Osteoblast (primary cell): ENCODE measurements at regions not wholly inside any gene's neighbourhood (a gene's known extent, or its start where the extent isn't known, plus 50 kb on each side); places are given as distances from the start of the nearest gene placed in this dataset.

Experiments used
- DNase-seq: peaks from one replicate; pipeline ENCODE4 v3.0.0; 2011; ENCODE audit warnings: low spot score, mixed read lengths; ENCODE audit not compliant: insufficient read length; ENCODE audit errors: missing footprints
- H2AFZ ChIP-seq: 2 replicates; pipeline ENCODE4 v1.6.0; 2011; ENCODE audit warnings: mild to moderate bottlenecking, low read length
- H3K27ac ChIP-seq: 2 replicates; pipeline ENCODE4 v1.5.1; 2011; ENCODE audit warnings: mild to moderate bottlenecking, low read depth, low read length, moderate library complexity
- H3K27me3 ChIP-seq: 2 replicates; pipeline ENCODE4 v1.6.0; 2012; ENCODE audit warnings: mild to moderate bottlenecking, control low read depth, inconsistent platforms, low read length, moderate library complexity; ENCODE audit not compliant: insufficient read depth
- H3K36me3 ChIP-seq: 2 replicates; pipeline ENCODE4 v1.5.1; 2011; ENCODE audit warnings: mild to moderate bottlenecking, low read length, control low read depth, moderate library complexity; ENCODE audit not compliant: insufficient read depth
- H3K4me1 ChIP-seq: 2 replicates; pipeline ENCODE4 v1.5.1; 2011; ENCODE audit warnings: mild to moderate bottlenecking, low read length, control low read depth, moderate library complexity; ENCODE audit not compliant: insufficient read depth
- H3K4me2 ChIP-seq: 2 replicates; pipeline ENCODE4 v1.6.0; 2011; ENCODE audit warnings: mild to moderate bottlenecking, low read length; ENCODE audit not compliant: insufficient read depth
- H3K4me3 ChIP-seq: fragments of 200-600 bp; sonication (generic); 3 replicates; pipeline ENCODE4 v1.5.1; 2012; ENCODE audit warnings: mild to moderate bottlenecking, low read length, inconsistent platforms; ENCODE audit not compliant: insufficient read depth
- H3K79me2 ChIP-seq: 2 replicates; pipeline ENCODE4 v1.6.0; 2012; ENCODE audit warnings: mild to moderate bottlenecking, low read length, control low read depth, inconsistent platforms; ENCODE audit not compliant: insufficient read depth
- H3K9me3 ChIP-seq: 2 replicates; pipeline ENCODE4 v1.5.1; 2011; ENCODE audit warnings: low read depth, low read length, control low read depth
- H4K20me1 ChIP-seq: 2 replicates; pipeline ENCODE4 v1.6.0; 2012; ENCODE audit warnings: mild to moderate bottlenecking, low read length, control low read depth; ENCODE audit not compliant: insufficient read depth
- TF ChIP-seq, protein P1 (sequence below): IDR thresholded peaks from 2 replicates; pipeline ENCODE4 v1.5.1; 2011; ENCODE audit warnings: mild to moderate bottlenecking, low read depth, low read length, moderate library complexity; ENCODE audit errors: extremely low read depth

GRCh38 chr1:185528084-185528676, 206.0 kb upstream of the HMCN1 start:
- TF ChIP-seq, protein P1, sequence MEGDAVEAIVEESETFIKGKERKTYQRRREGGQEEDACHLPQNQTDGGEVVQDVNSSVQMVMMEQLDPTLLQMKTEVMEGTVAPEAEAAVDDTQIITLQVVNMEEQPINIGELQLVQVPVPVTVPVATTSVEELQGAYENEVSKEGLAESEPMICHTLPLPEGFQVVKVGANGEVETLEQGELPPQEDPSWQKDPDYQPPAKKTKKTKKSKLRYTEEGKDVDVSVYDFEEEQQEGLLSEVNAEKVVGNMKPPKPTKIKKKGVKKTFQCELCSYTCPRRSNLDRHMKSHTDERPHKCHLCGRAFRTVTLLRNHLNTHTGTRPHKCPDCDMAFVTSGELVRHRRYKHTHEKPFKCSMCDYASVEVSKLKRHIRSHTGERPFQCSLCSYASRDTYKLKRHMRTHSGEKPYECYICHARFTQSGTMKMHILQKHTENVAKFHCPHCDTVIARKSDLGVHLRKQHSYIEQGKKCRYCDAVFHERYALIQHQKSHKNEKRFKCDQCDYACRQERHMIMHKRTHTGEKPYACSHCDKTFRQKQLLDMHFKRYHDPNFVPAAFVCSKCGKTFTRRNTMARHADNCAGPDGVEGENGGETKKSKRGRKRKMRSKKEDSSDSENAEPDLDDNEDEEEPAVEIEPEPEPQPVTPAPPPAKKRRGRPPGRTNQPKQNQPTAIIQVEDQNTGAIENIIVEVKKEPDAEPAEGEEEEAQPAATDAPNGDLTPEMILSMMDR, result no peak
- Histone ChIP-seq H3K27ac (no peak overlapping the region), H3K79me2 (no peaks in the 10 kb centered on the region), H4K20me1 (no peaks in the 10 kb centered on the region), H3K27me3 (no peaks in the 10 kb centered on the region), H3K4me1 (no peaks in the 10 kb centered on the region), H3K9me3 (no peaks in the 10 kb centered on the region), H3K4me3 (no peak overlapping the region), H2AFZ (no peak overlapping the region), H3K36me3 (no peaks in the 10 kb centered on the region), H3K4me2 (no peak overlapping the region)
- DNase-seq, result no peak

DNA sequence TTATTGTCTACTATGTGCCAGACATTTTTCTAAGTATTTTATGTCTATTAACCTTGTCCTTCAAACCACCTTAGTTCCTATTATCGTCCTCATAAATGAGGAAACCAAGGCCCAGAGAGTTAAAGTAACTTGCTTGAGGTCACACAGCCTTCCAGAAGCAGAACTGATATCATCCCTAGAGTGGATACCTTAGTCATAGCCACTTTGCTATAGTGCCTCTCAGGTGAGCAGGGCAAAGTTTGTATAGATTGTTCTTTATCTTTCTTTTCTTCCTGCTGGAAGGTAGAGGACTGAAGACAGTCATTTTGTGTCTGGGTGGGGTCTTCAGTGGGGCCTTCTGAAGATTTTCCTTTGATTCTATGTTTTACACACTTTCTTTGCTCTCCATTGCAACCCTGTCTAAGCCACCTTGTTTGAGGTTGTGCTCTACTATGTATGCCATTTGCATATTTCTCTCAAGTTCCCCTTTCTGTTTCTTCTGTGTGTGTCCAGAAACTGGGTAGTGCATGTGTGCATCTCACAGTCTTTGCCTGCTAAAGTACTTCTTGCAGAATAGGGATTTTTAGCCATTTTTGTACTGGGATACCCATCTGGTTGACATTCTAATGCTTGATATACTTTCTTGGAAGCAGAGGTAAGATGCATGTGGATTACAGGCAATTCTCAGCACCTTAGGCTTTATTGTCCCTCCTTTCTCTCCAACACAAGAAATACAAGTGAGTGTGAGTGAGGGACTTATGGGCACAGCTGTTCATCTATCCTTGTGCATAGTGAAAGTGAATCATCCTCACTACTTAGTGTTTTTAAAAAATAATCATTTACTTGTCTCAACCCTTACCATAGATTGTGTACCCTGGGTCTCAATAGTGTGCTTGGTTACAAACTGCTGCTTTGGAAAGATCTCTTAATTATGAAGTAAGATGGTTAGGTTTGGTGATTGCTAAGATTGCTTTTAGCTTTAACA, 207.6 kb upstream of the HMCN1 start:
- Histone ChIP-seq H3K4me1 (no peaks in the 10 kb centered on the region), H3K9me3 (no peaks in the 10 kb centered on the region), H4K20me1 (no peaks in the 10 kb centered on the region), H3K4me2 (no peak overlapping the region), H3K36me3 (no peaks in the 10 kb centered on the region), H3K4me3 (no peak overlapping the region), H3K79me2 (no peaks in the 10 kb centered on the region), H3K27ac (no peak overlapping the region), H2AFZ (no peak overlapping the region), H3K27me3 (no peaks in the 10 kb centered on the region)
- DNase-seq, result no peak
- TF ChIP-seq, protein P1, result no peak

DNA sequence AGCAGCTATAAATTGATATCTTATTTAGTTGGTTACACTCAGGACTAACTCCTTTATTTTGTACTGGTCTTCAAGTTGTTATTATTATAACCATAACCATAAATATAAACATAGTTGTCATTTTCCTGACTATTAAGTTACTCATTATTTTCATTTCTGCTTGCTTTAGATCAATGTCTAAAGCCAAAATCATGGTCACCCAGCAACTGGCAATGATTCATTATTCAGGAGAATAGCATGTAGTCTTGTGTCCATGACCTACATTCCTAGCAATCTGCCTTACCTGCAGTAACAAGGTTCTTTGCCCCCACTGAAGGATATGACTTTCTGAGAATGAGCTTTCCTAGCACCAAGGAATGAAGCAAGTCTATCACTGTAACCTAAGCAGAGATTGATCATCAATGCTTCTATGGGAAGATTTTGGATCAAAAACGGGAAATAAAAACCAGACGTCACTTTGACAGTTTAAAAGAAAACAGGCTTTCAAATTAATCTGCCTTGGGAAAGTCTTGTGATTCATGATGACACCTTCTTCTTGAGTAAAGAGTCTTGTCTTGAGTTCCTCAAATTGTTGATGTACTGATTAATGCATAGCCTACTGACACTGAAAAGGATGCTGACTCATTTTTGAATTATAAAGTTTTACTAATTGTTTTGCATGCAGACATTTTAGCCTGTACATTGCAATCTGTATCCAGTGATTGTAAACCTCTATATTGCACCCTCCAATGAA, 203.3 kb upstream of the IVNS1ABP start:
- Histone ChIP-seq H3K36me3 (no peaks in the 10 kb centered on the region), H4K20me1 (no peaks in the 10 kb centered on the region), H3K9me3 (no peaks in the 10 kb centered on the region), H3K4me1 (peaks cover 6% of the 10 kb centered on the region), H3K4me2 (peak overlapping the region; percentile 22), H3K27me3 (no peaks in the 10 kb centered on the region), H2AFZ (no peak overlapping the region), H3K4me3 (no peak overlapping the region), H3K79me2 (no peaks in the 10 kb centered on the region), H3K27ac (peak overlapping the region; percentile 64)
- DNase-seq, result no peak
- TF ChIP-seq, protein P1, result no peak
